ENCODE measurements at regions not wholly inside any gene's neighbourhood (a gene's known extent, or its start where the extent isn't known, plus 50 kb on each side); places are given as distances from the start of the nearest gene placed in this dataset.

GRCh38 chr4:13765539-13765938 lies 138.0 kb upstream of the BOD1L1 start:
- DNase-seq = no peak
- Histone ChIP-seq H3K79me1 (ENCODE audit: low read length) (no peaks in the 10 kb centered on the region), H3K4me2 (ENCODE audit: low read length) (no peak overlapping the region), H3K27me3 (ENCODE audit: insufficient read depth, low read length) (no peaks in the 10 kb centered on the region), H2AK5ac (ENCODE audit: low read length) (no peak overlapping the region), H3K4me1 (ENCODE audit: control insufficient read depth in 1 of 2, insufficient read depth in 2 of 2, low read length in 2 of 2) (no peaks in the 10 kb centered on the region), H4K8ac (ENCODE audit: low read depth, low read length) (no peak overlapping the region), H3K79me2 (ENCODE audit: control insufficient read depth, insufficient read depth, low read length, poor library complexity) (no peaks in the 10 kb centered on the region), H2BK12ac (ENCODE audit: low read length) (no peak overlapping the region), H3K9ac (ENCODE audit: low read length) (no peak overlapping the region), H4K91ac (ENCODE audit: low read depth, low read length) (no peak overlapping the region), H3K14ac (ENCODE audit: low read length) (no peak overlapping the region), H3K23ac (ENCODE audit: low read length) (no peak overlapping the region), H3K9me3 (ENCODE audit: insufficient read depth, low read depth, low read length) (peaks cover 4% of the 10 kb centered on the region), H4K12ac (ENCODE audit: low read depth, low read length) (no peak overlapping the region), H2AFZ (ENCODE audit: insufficient read depth, low read length, poor library complexity) (no peak overlapping the region), H2BK5ac (ENCODE audit: low read depth, low read length, poor library complexity) (no peak overlapping the region), H3K36me3 (ENCODE audit: control insufficient read depth in 1 of 2, insufficient read depth in 2 of 2, low read length in 2 of 2) (no peaks in the 10 kb centered on the region), H3K18ac (ENCODE audit: low read length) (no peak overlapping the region), H3K4me3 (ENCODE audit: low read depth, low read length) (no peak overlapping the region), H2BK120ac (ENCODE audit: insufficient read depth, low read length, poor library complexity) (no peak overlapping the region), H3K4ac (ENCODE audit: low read depth, low read length) (no peak overlapping the region), H3K27ac (ENCODE audit: low read depth, low read length) (no peak overlapping the region)
- WGBS (ENCODE audit: extremely low coverage, insufficient coverage, insufficient read length) = no CpG with 5 or more reads among the region's 4 CpGs

DNA sequence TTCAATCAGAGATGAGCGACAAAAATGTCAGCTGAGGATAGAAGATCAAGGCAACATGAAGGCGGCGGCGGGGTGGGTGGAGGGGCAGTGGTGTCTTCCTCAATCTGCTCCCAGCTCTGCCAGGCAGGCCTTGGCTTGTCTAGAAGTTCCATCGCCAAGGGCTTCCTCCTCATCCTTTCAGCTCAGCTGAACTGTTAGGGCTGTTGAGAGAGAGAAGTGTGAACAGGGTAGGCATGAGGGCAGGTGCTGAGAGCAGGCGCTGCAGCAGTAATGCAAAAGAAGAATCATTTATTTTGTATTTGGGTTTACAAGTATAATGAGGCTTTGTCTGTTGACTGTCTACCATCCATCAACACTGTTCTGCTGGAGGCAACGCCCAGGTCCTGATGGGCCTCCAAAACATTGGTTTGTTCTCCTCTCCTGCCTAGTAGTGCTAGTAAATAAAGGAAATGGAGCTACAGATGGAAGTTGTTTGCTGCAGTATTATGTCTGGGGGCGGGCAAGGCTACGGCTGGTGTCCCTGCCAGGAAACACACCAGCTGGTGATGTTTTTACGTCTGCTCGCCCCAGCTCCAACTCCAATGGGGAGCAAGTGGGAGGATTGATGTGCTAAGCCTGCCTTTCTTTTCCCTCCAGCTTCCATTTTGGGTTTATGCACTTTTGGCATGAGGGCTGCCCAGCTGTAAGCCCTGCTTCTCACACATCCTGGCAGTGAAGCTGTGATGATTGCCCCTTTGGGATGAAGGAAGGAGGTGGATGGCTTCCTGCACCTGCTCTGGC lies 139.4 kb upstream of the BOD1L1 start:
- H3K14ac ChIP-seq (ENCODE audit: low read length) = no peak overlapping the region
- no peak overlapping the region for H3K4ac ChIP-seq (ENCODE audit: low read depth, low read length)
- no peak overlapping the region for H2AK5ac ChIP-seq (ENCODE audit: low read length)
- no peak overlapping the region for H4K8ac ChIP-seq (ENCODE audit: low read depth, low read length)
- no peaks in the 10 kb centered on the region for H3K27me3 ChIP-seq (ENCODE audit: insufficient read depth, low read length)
- H3K9me3 ChIP-seq (ENCODE audit: insufficient read depth, low read depth, low read length) = peaks cover 4% of the 10 kb centered on the region
- no peak overlapping the region for H3K18ac ChIP-seq (ENCODE audit: low read length)
- WGBS (ENCODE audit: extremely low coverage, insufficient coverage, insufficient read length) = no CpG with 5 or more reads among the region's 11 CpGs
- H4K12ac ChIP-seq (ENCODE audit: low read depth, low read length) = no peak overlapping the region
- H2AFZ ChIP-seq (ENCODE audit: insufficient read depth, low read length, poor library complexity) = no peak overlapping the region
- no peak overlapping the region for H2BK120ac ChIP-seq (ENCODE audit: insufficient read depth, low read length, poor library complexity)
- no peak overlapping the region for H2BK12ac ChIP-seq (ENCODE audit: low read length)
- no peak for DNase-seq
- H3K4me1 ChIP-seq (ENCODE audit: control insufficient read depth in 1 of 2, insufficient read depth in 2 of 2, low read length in 2 of 2) = no peaks in the 10 kb centered on the region
- H3K4me3 ChIP-seq (ENCODE audit: low read depth, low read length) = no peak overlapping the region
- no peak overlapping the region for H4K91ac ChIP-seq (ENCODE audit: low read depth, low read length)
- H3K79me1 ChIP-seq (ENCODE audit: low read length) = no peaks in the 10 kb centered on the region
- no peaks in the 10 kb centered on the region for H3K36me3 ChIP-seq (ENCODE audit: control insufficient read depth in 1 of 2, insufficient read depth in 2 of 2, low read length in 2 of 2)
- H3K27ac ChIP-seq (ENCODE audit: low read depth, low read length) = no peak overlapping the region
- H3K23ac ChIP-seq (ENCODE audit: low read length) = no peak overlapping the region
- no peak overlapping the region for H3K4me2 ChIP-seq (ENCODE audit: low read length)
- H3K9ac ChIP-seq (ENCODE audit: low read length) = no peak overlapping the region
- no peak overlapping the region for H2BK5ac ChIP-seq (ENCODE audit: low read depth, low read length, poor library complexity)
- H3K79me2 ChIP-seq (ENCODE audit: control insufficient read depth, insufficient read depth, low read length, poor library complexity) = no peaks in the 10 kb centered on the region

GRCh38 chr4:13777341-13777740 lies 149.8 kb upstream of the BOD1L1 start:
- no peak overlapping the region for H2BK5ac ChIP-seq (ENCODE audit: low read depth, low read length, poor library complexity)
- H3K18ac ChIP-seq (ENCODE audit: low read length) = no peak overlapping the region
- H4K8ac ChIP-seq (ENCODE audit: low read depth, low read length) = no peak overlapping the region
- H3K4me1 ChIP-seq (ENCODE audit: control insufficient read depth in 1 of 2, insufficient read depth in 2 of 2, low read length in 2 of 2) = no peaks in the 10 kb centered on the region
- H3K27ac ChIP-seq (ENCODE audit: low read depth, low read length) = no peak overlapping the region
- H4K12ac ChIP-seq (ENCODE audit: low read depth, low read length) = no peak overlapping the region
- no CpG with 5 or more reads among the region's 1 CpG for WGBS (ENCODE audit: extremely low coverage, insufficient coverage, insufficient read length)
- no peak for DNase-seq
- H3K4me3 ChIP-seq (ENCODE audit: low read depth, low read length) = no peak overlapping the region
- H3K14ac ChIP-seq (ENCODE audit: low read length) = no peak overlapping the region
- no peak overlapping the region for H4K91ac ChIP-seq (ENCODE audit: low read depth, low read length)
- H3K9me3 ChIP-seq (ENCODE audit: insufficient read depth, low read depth, low read length) = peaks cover 2% of the 10 kb centered on the region
- H3K79me2 ChIP-seq (ENCODE audit: control insufficient read depth, insufficient read depth, low read length, poor library complexity) = no peaks in the 10 kb centered on the region
- H3K4ac ChIP-seq (ENCODE audit: low read depth, low read length) = no peak overlapping the region
- no peak overlapping the region for H2BK12ac ChIP-seq (ENCODE audit: low read length)
- H3K36me3 ChIP-seq (ENCODE audit: control insufficient read depth in 1 of 2, insufficient read depth in 2 of 2, low read length in 2 of 2) = no peaks in the 10 kb centered on the region
- no peak overlapping the region for H2AK5ac ChIP-seq (ENCODE audit: low read length)
- no peak overlapping the region for H2BK120ac ChIP-seq (ENCODE audit: insufficient read depth, low read length, poor library complexity)
- H3K27me3 ChIP-seq (ENCODE audit: insufficient read depth, low read length) = no peaks in the 10 kb centered on the region
- H2AFZ ChIP-seq (ENCODE audit: insufficient read depth, low read length, poor library complexity) = no peak overlapping the region
- H3K79me1 ChIP-seq (ENCODE audit: low read length) = no peaks in the 10 kb centered on the region
- H3K4me2 ChIP-seq (ENCODE audit: low read length) = no peak overlapping the region
- no peak overlapping the region for H3K9ac ChIP-seq (ENCODE audit: low read length)
- no peak overlapping the region for H3K23ac ChIP-seq (ENCODE audit: low read length)

- WGBS (ENCODE audit: extremely low coverage, insufficient coverage, insufficient read length) = no CpG with 5 or more reads among the region's 1 CpG
- Histone ChIP-seq H3K79me1 (ENCODE audit: low read length) (no peaks in the 10 kb centered on the region), H4K91ac (ENCODE audit: low read depth, low read length) (no peak overlapping the region), H3K79me2 (ENCODE audit: control insufficient read depth, insufficient read depth, low read length, poor library complexity) (no peaks in the 10 kb centered on the region), H3K27me3 (ENCODE audit: insufficient read depth, low read length) (no peaks in the 10 kb centered on the region), H3K4me3 (ENCODE audit: low read depth, low read length) (no peak overlapping the region), H3K9me3 (ENCODE audit: insufficient read depth, low read depth, low read length) (peaks cover 2% of the 10 kb centered on the region), H3K23ac (ENCODE audit: low read length) (no peak overlapping the region), H2AK5ac (ENCODE audit: low read length) (no peak overlapping the region), H3K27ac (ENCODE audit: low read depth, low read length) (no peak overlapping the region), H3K4ac (ENCODE audit: low read depth, low read length) (no peak overlapping the region), H4K12ac (ENCODE audit: low read depth, low read length) (no peak overlapping the region), H3K14ac (ENCODE audit: low read length) (no peak overlapping the region), H3K36me3 (ENCODE audit: control insufficient read depth in 1 of 2, insufficient read depth in 2 of 2, low read length in 2 of 2) (no peaks in the 10 kb centered on the region), H3K18ac (ENCODE audit: low read length) (no peak overlapping the region), H3K4me2 (ENCODE audit: low read length) (no peak overlapping the region), H4K8ac (ENCODE audit: low read depth, low read length) (no peak overlapping the region), H2BK12ac (ENCODE audit: low read length) (no peak overlapping the region), H2AFZ (ENCODE audit: insufficient read depth, low read length, poor library complexity) (no peak overlapping the region), H2BK120ac (ENCODE audit: insufficient read depth, low read length, poor library complexity) (no peak overlapping the region), H3K9ac (ENCODE audit: low read length) (no peak overlapping the region), H3K4me1 (ENCODE audit: control insufficient read depth in 1 of 2, insufficient read depth in 2 of 2, low read length in 2 of 2) (no peaks in the 10 kb centered on the region), H2BK5ac (ENCODE audit: low read depth, low read length, poor library complexity) (no peak overlapping the region)
- no peak for DNase-seq
Measured at GRCh38 chr4:13778367-13778766, 150.8 kb upstream of the BOD1L1 start.

All from trophoblast cell (in vitro differentiated cells and primary cell).